ENCODE measurements at regions not wholly inside any gene's neighbourhood (a gene's known extent, or its start where the extent isn't known, plus 50 kb on each side); places are given as distances from the start of the nearest gene placed in this dataset.

DNA sequence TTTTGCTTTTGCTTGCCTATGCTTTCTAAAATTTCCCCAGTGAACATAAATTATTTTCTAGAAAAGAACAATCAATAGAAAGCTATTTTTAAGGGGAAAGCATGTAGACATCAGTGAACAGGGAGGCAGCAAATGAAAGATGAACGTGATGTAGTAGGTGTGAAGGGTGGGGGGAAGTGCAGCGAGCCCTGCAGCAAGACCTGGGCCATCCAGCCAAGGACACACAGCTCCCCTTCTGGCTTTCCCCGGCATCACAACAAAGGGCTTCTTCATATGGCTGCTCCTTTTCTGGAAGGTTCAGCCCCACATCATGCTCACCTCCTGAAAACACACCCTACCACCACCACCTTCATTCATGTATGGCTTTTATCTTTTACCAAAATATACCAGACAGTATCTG, 109.2 kb upstream of the ETS2 start:
- Histone ChIP-seq H2AFZ (ENCODE audit: low read depth, low read length) (no peak overlapping the region), H3K9me3 (replicated peaks; ENCODE audit: control insufficient read depth, insufficient read depth, low read depth, low read length) (no peaks in the 10 kb centered on the region; the same call in 1 of the 2 replicates), H3K9me1 (ENCODE audit: control insufficient read depth, insufficient read depth, low read length) (no peaks in the 10 kb centered on the region), H3K9ac (ENCODE audit: insufficient read depth in 1 of 2, low read depth in 2 of 2, low read length in 2 of 2) (no peak overlapping the region), H3K27ac (ENCODE audit: extremely low read depth, low read depth, low read length) (no peak overlapping the region), H3K4me1 (replicated peaks in 1 of 2; ENCODE audit: control insufficient read depth in 2 of 2, insufficient read depth in 2 of 2, low read length in 2 of 2) (no peaks in the 10 kb centered on the region), H3K4me2 (ENCODE audit: insufficient read depth, low read length) (no peak overlapping the region), H3K36me3 (ENCODE audit: control insufficient read depth, insufficient read depth, low read length) (no peaks in the 10 kb centered on the region), H3K4me3 (no peak overlapping the region), H3K27me3 (ENCODE audit: control insufficient read depth in 2 of 2, insufficient read depth in 2 of 2, low read length in 2 of 2) (peaks cover 0 to under 1% of the 10 kb centered on the region in 2 experiments; a peak in 1 of 5 replicates), H3K79me2 (ENCODE audit: control insufficient read depth, insufficient read depth, low read length) (no peaks in the 10 kb centered on the region), H4K20me1 (replicated peaks; ENCODE audit: control insufficient read depth, insufficient read depth, low read length) (no peaks in the 10 kb centered on the region)
- ATAC-seq = peak; percentile 41; the same call in 1 of the 3 replicates
- WGBS (ENCODE audit: insufficient coverage, low coverage, missing lambda C conversion rate) = 0% methylated on average over 3 of the region's 3 CpGs
- FAIRE-seq = no peak
- POLR2A ChIA-PET = interaction anchor here (0.6 kb wide), 1 partner anchor 1373 kb away, joined by 3 read pairs; no protein-coding TSS in a partner anchor
- DNase-seq (ENCODE audit: extremely low read depth in 1 of 4, low spot score in 3 of 4) = no peak
- BruUV-seq (replicated peaks) = no TSS peak
- intact Hi-C loops (cut with micrococcal nuclease) (no loop called here), in situ Hi-C loops (cut with MboI) (no loop called here)
- TF ChIP-seq ZNF696 (CRISPR knock-in tag; conservative IDR thresholded peaks at IDR 0.05) = no peak
- TF ChIP-seq, protein P1, sequence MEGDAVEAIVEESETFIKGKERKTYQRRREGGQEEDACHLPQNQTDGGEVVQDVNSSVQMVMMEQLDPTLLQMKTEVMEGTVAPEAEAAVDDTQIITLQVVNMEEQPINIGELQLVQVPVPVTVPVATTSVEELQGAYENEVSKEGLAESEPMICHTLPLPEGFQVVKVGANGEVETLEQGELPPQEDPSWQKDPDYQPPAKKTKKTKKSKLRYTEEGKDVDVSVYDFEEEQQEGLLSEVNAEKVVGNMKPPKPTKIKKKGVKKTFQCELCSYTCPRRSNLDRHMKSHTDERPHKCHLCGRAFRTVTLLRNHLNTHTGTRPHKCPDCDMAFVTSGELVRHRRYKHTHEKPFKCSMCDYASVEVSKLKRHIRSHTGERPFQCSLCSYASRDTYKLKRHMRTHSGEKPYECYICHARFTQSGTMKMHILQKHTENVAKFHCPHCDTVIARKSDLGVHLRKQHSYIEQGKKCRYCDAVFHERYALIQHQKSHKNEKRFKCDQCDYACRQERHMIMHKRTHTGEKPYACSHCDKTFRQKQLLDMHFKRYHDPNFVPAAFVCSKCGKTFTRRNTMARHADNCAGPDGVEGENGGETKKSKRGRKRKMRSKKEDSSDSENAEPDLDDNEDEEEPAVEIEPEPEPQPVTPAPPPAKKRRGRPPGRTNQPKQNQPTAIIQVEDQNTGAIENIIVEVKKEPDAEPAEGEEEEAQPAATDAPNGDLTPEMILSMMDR (IDR thresholded peaks at IDR 0.05 in 2 of 3, conservative IDR thresholded peaks at IDR 0.05 in 1 of 3; ENCODE audit: insufficient read depth in 2 of 3, low read depth in 1 of 3, low read length in 3 of 3) = peak in 2 of 3 experiments; percentile 20 to 23; a peak in 1 of 6 replicates
- no peak for TF ChIP-seq CHD4 (IDR thresholded peaks at IDR 0.05; ENCODE audit: insufficient read depth, insufficient replicate concordance, low read depth, low read length, poor library complexity, severe bottlenecking)
- 0 out of 2 replicates have a peak, but pooled peaks have one; percentile 17 for TF ChIP-seq SPI1 (IDR thresholded peaks at IDR 0.05; ENCODE audit: borderline replicate concordance, low read depth, low read length)
- CTCF ChIA-PET (ENCODE audit: low intra/inter-chr PET ratio) = no interaction called here
